Activated CD8-positive, alpha-beta memory T cell treated with anti-CD3 and anti-CD28 coated beads, Interleukin-2, amount 10 ng/mL, durations not matched to agents 7 days and 5 days (primary cell): ENCODE measurements at regions not wholly inside any gene's neighbourhood (a gene's known extent, or its start where the extent isn't known, plus 50 kb on each side); places are given as distances from the start of the nearest gene placed in this dataset.

ENCODE experiments used
- ATAC-seq: fragments of 150-1000 bp; cut with Tn5 transposase; one replicate; pipeline ENCODE4 v1.10.0; 2021; ENCODE audit warnings: moderate library complexity
- CTCF ChIA-PET: fragments of 350-600 bp; sonication (Branson Sonifier 250); formaldehyde crosslinking; loops from one replicate; lab custom pipeline; 2021; ENCODE audit warnings: antibody characterized with exemption; lab: Charles Lee
- DNase-seq: peaks from one replicate; pipeline ENCODE4 v3.0.0-alpha.2; 2020
- H3K27ac Mint-ChIP-seq: one replicate; pipeline ENCODE4 v1.8.0; 2021; ENCODE audit warnings: mild to moderate bottlenecking, mixed read lengths
- H3K27me3 Mint-ChIP-seq: one replicate; pipeline ENCODE4 v1.8.0; 2021; ENCODE audit warnings: mixed read lengths
- H3K36me3 Mint-ChIP-seq: one replicate; pipeline ENCODE4 v1.8.0; 2021; ENCODE audit warnings: mild to moderate bottlenecking, mixed read lengths
- H3K4me1 Mint-ChIP-seq: one replicate; pipeline ENCODE4 v1.8.0; 2021; ENCODE audit warnings: mixed read lengths
- H3K4me3 Mint-ChIP-seq: one replicate; pipeline ENCODE4 v1.8.0; 2021; ENCODE audit warnings: mild to moderate bottlenecking, moderate library complexity, mixed read lengths
- H3K9me3 Mint-ChIP-seq: one replicate; pipeline ENCODE4 v1.8.0; 2022; ENCODE audit warnings: low read depth, mixed read lengths

- Mint-ChIP-seq H3K9me3 (peaks cover 8% of the 10 kb centered on the region), H3K4me3 (no peak overlapping the region), H3K4me1 (peaks cover 5% of the 10 kb centered on the region), H3K27ac (no peak overlapping the region), H3K36me3 (no peaks in the 10 kb centered on the region), H3K27me3 (no peaks in the 10 kb centered on the region)
- CTCF ChIA-PET = interaction anchor here (0.6 kb wide), 1 partner anchor 1970 kb away, joined by 3 read pairs; no protein-coding TSS in a partner anchor
- DNase-seq (no peak), ATAC-seq (no peak)
Measured at GRCh38 chr3:31425401-31425800, 107.3 kb upstream of the STT3B start.

GRCh38 chr3:31427623-31428022, 105.1 kb upstream of the STT3B start:
- Mint-ChIP-seq H3K27me3 (no peaks in the 10 kb centered on the region), H3K36me3 (no peaks in the 10 kb centered on the region), H3K4me3 (no peak overlapping the region), H3K4me1 (no peaks in the 10 kb centered on the region), H3K27ac (no peak overlapping the region), H3K9me3 (peaks cover 8% of the 10 kb centered on the region)
- DNase-seq (no peak), ATAC-seq (no peak)
- CTCF ChIA-PET = no interaction called here

GRCh38 chr3:31431321-31431720, 101.4 kb upstream of the STT3B start:
- ATAC-seq = no peak
- no peak overlapping the region for H3K4me3 Mint-ChIP-seq
- CTCF ChIA-PET = no interaction called here

GRCh38 chr3:31432897-31433678, 99.6 kb upstream of the STT3B start:
- ATAC-seq (no peak), DNase-seq (no peak)
- no peak overlapping the region for H3K27ac Mint-ChIP-seq
- CTCF ChIA-PET = no interaction called here
- H3K9me3 Mint-ChIP-seq = peaks cover 16% of the 10 kb centered on the region
- H3K4me1 Mint-ChIP-seq = no peaks in the 10 kb centered on the region
- H3K27me3 Mint-ChIP-seq = no peaks in the 10 kb centered on the region
- H3K4me3 Mint-ChIP-seq = no peak overlapping the region
- H3K36me3 Mint-ChIP-seq = peaks cover 6% of the 10 kb centered on the region

More at GRCh38 chr3:31431321-31431720, 101.4 kb upstream of the STT3B start:
- Mint-ChIP-seq H3K27me3 (no peaks in the 10 kb centered on the region), H3K36me3 (no peaks in the 10 kb centered on the region), H3K9me3 (peaks cover 6% of the 10 kb centered on the region), H3K4me1 (no peaks in the 10 kb centered on the region), H3K27ac (no peak overlapping the region)
- DNase-seq = no peak

GRCh38 chr3:31433679-31433992, 99.1 kb upstream of the STT3B start:
- H3K9me3 Mint-ChIP-seq = peaks cover 16% of the 10 kb centered on the region
- H3K27ac Mint-ChIP-seq = no peak overlapping the region
- ATAC-seq (no peak), DNase-seq (no peak)
- no peaks in the 10 kb centered on the region for H3K27me3 Mint-ChIP-seq
- H3K4me3 Mint-ChIP-seq = no peak overlapping the region
- H3K36me3 Mint-ChIP-seq = peaks cover 6% of the 10 kb centered on the region
- no peaks in the 10 kb centered on the region for H3K4me1 Mint-ChIP-seq
- CTCF ChIA-PET = no interaction called here

GRCh38 chr3:31434819-31435218, 97.9 kb upstream of the STT3B start:
- CTCF ChIA-PET = no interaction called here
- Mint-ChIP-seq H3K9me3 (peaks cover 12% of the 10 kb centered on the region), H3K27me3 (no peaks in the 10 kb centered on the region), H3K36me3 (peaks cover 6% of the 10 kb centered on the region), H3K27ac (no peak overlapping the region), H3K4me3 (no peak overlapping the region), H3K4me1 (no peaks in the 10 kb centered on the region)
- DNase-seq (no peak), ATAC-seq (no peak)

GRCh38 chr3:31436830-31437229, 95.9 kb upstream of the STT3B start:
- no peak overlapping the region for H3K27ac Mint-ChIP-seq
- peaks cover 6% of the 10 kb centered on the region for H3K36me3 Mint-ChIP-seq
- CTCF ChIA-PET = no interaction called here
- no peak overlapping the region for H3K4me3 Mint-ChIP-seq
- DNase-seq (no peak), ATAC-seq (no peak)
- H3K9me3 Mint-ChIP-seq = peaks cover 12% of the 10 kb centered on the region
- no peaks in the 10 kb centered on the region for H3K4me1 Mint-ChIP-seq
- H3K27me3 Mint-ChIP-seq = no peaks in the 10 kb centered on the region

GRCh38 chr3:31438742-31439141, 94.0 kb upstream of the STT3B start:
- DNase-seq (no peak), ATAC-seq (no peak)
- Mint-ChIP-seq H3K4me3 (no peak overlapping the region), H3K9me3 (peaks cover 12% of the 10 kb centered on the region), H3K27ac (no peak overlapping the region), H3K36me3 (peaks cover 6% of the 10 kb centered on the region), H3K4me1 (no peaks in the 10 kb centered on the region), H3K27me3 (no peaks in the 10 kb centered on the region)
- CTCF ChIA-PET = no interaction called here

GRCh38 chr3:31439890-31440750, 92.6 kb upstream of the STT3B start:
- CTCF ChIA-PET = no interaction called here

GRCh38 chr3:31440878-31441277, 91.8 kb upstream of the STT3B start:
- no peaks in the 10 kb centered on the region for H3K4me1 Mint-ChIP-seq
- CTCF ChIA-PET = no interaction called here
- DNase-seq (no peak), ATAC-seq (no peak)
- H3K36me3 Mint-ChIP-seq = peaks cover 6% of the 10 kb centered on the region
- H3K27me3 Mint-ChIP-seq = no peaks in the 10 kb centered on the region
- peaks cover 10% of the 10 kb centered on the region for H3K9me3 Mint-ChIP-seq
- no peak overlapping the region for H3K27ac Mint-ChIP-seq
- H3K4me3 Mint-ChIP-seq = no peak overlapping the region

More at GRCh38 chr3:31439890-31440750, 92.6 kb upstream of the STT3B start:
- Mint-ChIP-seq H3K9me3 (peaks cover 10% of the 10 kb centered on the region), H3K4me3 (no peak overlapping the region), H3K36me3 (peaks cover 6% of the 10 kb centered on the region), H3K4me1 (no peaks in the 10 kb centered on the region), H3K27me3 (no peaks in the 10 kb centered on the region), H3K27ac (no peak overlapping the region)
- ATAC-seq (no peak), DNase-seq (no peak)

GRCh38 chr3:31442755-31443154, 90.0 kb upstream of the STT3B start:
- DNase-seq (no peak), ATAC-seq (no peak)
- Mint-ChIP-seq H3K4me1 (no peaks in the 10 kb centered on the region), H3K27ac (no peak overlapping the region), H3K9me3 (peaks cover 2% of the 10 kb centered on the region), H3K4me3 (no peak overlapping the region), H3K36me3 (no peaks in the 10 kb centered on the region), H3K27me3 (no peaks in the 10 kb centered on the region)
- CTCF ChIA-PET = no interaction called here

- CTCF ChIA-PET = interaction anchor here (0.9 kb wide), 1 partner anchor 17 kb away, joined by 5 read pairs; no protein-coding TSS in a partner anchor
- Mint-ChIP-seq H3K27ac (no peak overlapping the region), H3K4me3 (no peak overlapping the region), H3K4me1 (peaks cover 9% of the 10 kb centered on the region), H3K36me3 (peaks cover 5% of the 10 kb centered on the region), H3K9me3 (peaks cover 3% of the 10 kb centered on the region), H3K27me3 (no peaks in the 10 kb centered on the region)
- no peak for ATAC-seq
- DNase-seq = no peak
Measured at GRCh38 chr3:31444220-31445142, 88.2 kb upstream of the STT3B start.

- Mint-ChIP-seq H3K27me3 (no peaks in the 10 kb centered on the region), H3K36me3 (peaks cover 7% of the 10 kb centered on the region), H3K4me1 (peaks cover 11% of the 10 kb centered on the region), H3K9me3 (peaks cover 3% of the 10 kb centered on the region), H3K27ac (no peak overlapping the region), H3K4me3 (no peak overlapping the region)
- DNase-seq (no peak), ATAC-seq (no peak)
- CTCF ChIA-PET = no interaction called here
Measured at GRCh38 chr3:31445701-31446100, 87.0 kb upstream of the STT3B start.
